NAMALWA (cell line): ENCODE measurements at regions not wholly inside any gene's neighbourhood (a gene's known extent, or its start where the extent isn't known, plus 50 kb on each side); places are given as distances from the start of the nearest gene placed in this dataset.

Experiments
- DNase-seq: peaks from one replicate; pipeline ENCODE4 v3.0.0-alpha.2; 2015; ENCODE audit warnings: low spot score

GRCh38 chr3:180341516-180341915 is 260.4 kb upstream of the TTC14 start:
- no peak for DNase-seq

- no peak for DNase-seq
Observed at GRCh38 chr3:180351601-180352000, 250.4 kb upstream of the TTC14 start.

- no peak for DNase-seq
Observed at GRCh38 chr3:180352261-180352660, 249.7 kb upstream of the TTC14 start.

GRCh38 chr3:180354214-180354613 is 247.7 kb upstream of the TTC14 start:
- DNase-seq, result no peak

GRCh38 chr3:180358179-180358578 is 243.8 kb upstream of the TTC14 start:
- DNase-seq, result no peak

- no peak for DNase-seq
Observed at GRCh38 chr3:180359061-180359952, 242.7 kb upstream of the TTC14 start.

GRCh38 chr3:180359953-180360279 is 242.0 kb upstream of the TTC14 start:
- no peak for DNase-seq

- no peak for DNase-seq
Observed at GRCh38 chr3:180362081-180362480, 239.9 kb upstream of the TTC14 start.

- DNase-seq, result no peak
Observed at GRCh38 chr3:180375831-180376230, 226.1 kb upstream of the TTC14 start.

- no peak for DNase-seq
Observed at GRCh38 chr3:180378496-180378895, 223.5 kb upstream of the TTC14 start.

GRCh38 chr3:180382638-180383180 is 219.3 kb upstream of the TTC14 start:
- DNase-seq, result no peak

GRCh38 chr3:180383332-180384020 is 218.5 kb upstream of the TTC14 start:
- DNase-seq, result no peak

- DNase-seq, result no peak
Observed at GRCh38 chr3:180390313-180390712, 211.7 kb upstream of the TTC14 start.

- DNase-seq, result no peak
Observed at GRCh38 chr3:180391001-180391400, 211.0 kb upstream of the TTC14 start.

- DNase-seq, result no peak
Observed at GRCh38 chr3:180401226-180401625, 200.7 kb upstream of the TTC14 start.

- no peak for DNase-seq
Observed at GRCh38 chr3:180402471-180403073, 199.4 kb upstream of the TTC14 start.

- no peak for DNase-seq
Observed at GRCh38 chr3:180403156-180403555, 198.8 kb upstream of the TTC14 start.

GRCh38 chr3:180408654-180409053 is 193.3 kb upstream of the TTC14 start:
- DNase-seq, result no peak

GRCh38 chr3:180409170-180409569 is 192.8 kb upstream of the TTC14 start:
- no peak for DNase-seq

- DNase-seq, result no peak
Observed at GRCh38 chr3:180409883-180410282, 192.1 kb upstream of the TTC14 start.

- no peak for DNase-seq
Observed at GRCh38 chr3:180414157-180414556, 187.8 kb upstream of the TTC14 start.

- DNase-seq, result no peak
Observed at GRCh38 chr3:180416111-180416594, 185.8 kb upstream of the TTC14 start.

GRCh38 chr3:180417241-180417640 is 184.7 kb upstream of the TTC14 start:
- no peak for DNase-seq
